ENCODE measurements at regions not wholly inside any gene's neighbourhood (a gene's known extent, or its start where the extent isn't known, plus 50 kb on each side); places are given as distances from the start of the nearest gene placed in this dataset.
"Not testable (repeated sequence)": the region's sequence is repeated elsewhere in the genome, so short reads cannot be mapped to it uniquely, and the experiment has no call there.

- DNase-seq = no peak
Observed at GRCh38 chr2:31660812-31661335, 80.1 kb upstream of the SRD5A2 start.

- no peak for DNase-seq
Observed at GRCh38 chr2:31660165-31660564, 79.4 kb upstream of the SRD5A2 start.

- no peak for DNase-seq
Observed at GRCh38 chr2:31654241-31654640, 73.5 kb upstream of the SRD5A2 start.

- no peak for DNase-seq
Observed at GRCh38 chr2:31651736-31652135, 71.0 kb upstream of the SRD5A2 start.

GRCh38 chr2:31651267-31651666 is 70.5 kb upstream of the SRD5A2 start:
- DNase-seq = no peak

- no peak for DNase-seq
Observed at GRCh38 chr2:31644551-31644950, 63.8 kb upstream of the SRD5A2 start.

GRCh38 chr2:31642707-31643106 is 62.0 kb upstream of the SRD5A2 start:
- no peak for DNase-seq

GRCh38 chr2:31632201-31632600 is 51.5 kb upstream of the SRD5A2 start:
- DNase-seq = not testable (repeated sequence)

All from AML-193 (cell line).